ENCODE measurements at regions not wholly inside any gene's neighbourhood (a gene's known extent, or its start where the extent isn't known, plus 50 kb on each side); places are given as distances from the start of the nearest gene placed in this dataset. TPM values are rescaled to one million over a fixed set of nuclear protein-coding genes. Genes with fewer than 3 reads are reported as not detected.

Small RNA genes lying in the stretch of these regions (small RNA-seq; reads per million reads assigned to genes)
- gene RF00019 (ENCODE audit: low replicate concordance) (not detected), gene RN7SKP107 (ENCODE audit: low replicate concordance) (not detected)

Measured in tongue (tissue), 1 donor.